CD4-positive, CD25-positive, alpha-beta regulatory T cell (primary cell): ENCODE measurements at regions not wholly inside any gene's neighbourhood (a gene's known extent, or its start where the extent isn't known, plus 50 kb on each side); places are given as distances from the start of the nearest gene placed in this dataset.

ENCODE experiments used
- ATAC-seq, 2 donors: fragments of 150-1000 bp; cut with Tn5 transposase; one replicate each; pipeline ENCODE4 v1.10.0; 2021; ENCODE audit warnings: low read depth in 2 of 2, moderate number of reproducible peaks in 2 of 2, moderate library complexity in 1 of 2
- DNase-seq, 3 donors: peaks; one replicate each; pipeline versions ENCODE4 v3.0.0 to v3.0.0-alpha.2; 2012 to 2022; ENCODE audit warnings: mixed read lengths in 1 of 3
- H3K27ac ChIP-seq: one replicate; pipeline ENCODE4 v1.7.0; 2013; ENCODE audit warnings: mild to moderate bottlenecking, low read length; ENCODE audit not compliant: insufficient read depth, poor library complexity, severe bottlenecking
- H3K27me3 ChIP-seq: one replicate; pipeline ENCODE4 v1.7.0; 2013; ENCODE audit warnings: low read length; ENCODE audit not compliant: control insufficient read depth, insufficient read depth
- H3K36me3 ChIP-seq: one replicate; pipeline ENCODE4 v1.7.0; 2013; ENCODE audit warnings: mild to moderate bottlenecking, low read length, moderate library complexity; ENCODE audit not compliant: control insufficient read depth, insufficient read depth
- H3K4me1 ChIP-seq: 2 replicates; pipeline ENCODE4 v1.7.0; 2013; ENCODE audit warnings: mild to moderate bottlenecking, low read length; ENCODE audit not compliant: insufficient read depth, control insufficient read depth, poor library complexity, severe bottlenecking
- H3K4me3 ChIP-seq: one replicate; pipeline ENCODE4 v1.7.0; 2013; ENCODE audit warnings: low read depth, mild to moderate bottlenecking, low read length, moderate library complexity
- H3K9me3 ChIP-seq, 2 experiments: 1 replicate in 1 of 2; 2 replicates in 1 of 2; pipeline ENCODE4 v1.7.0; 2013; ENCODE audit warnings: low read length in 2 of 2, mild to moderate bottlenecking in 1 of 2, moderate library complexity in 1 of 2; ENCODE audit not compliant: control insufficient read depth in 2 of 2
- H3K27ac Mint-ChIP-seq, 3 donors: one replicate each; pipeline ENCODE4 v1.8.0; 2020 to 2022; ENCODE audit warnings: mild to moderate bottlenecking in 3 of 3, mixed read lengths in 3 of 3, moderate library complexity in 2 of 3
- H3K27me3 Mint-ChIP-seq: one replicate; pipeline ENCODE4 v1.8.0; 2022; ENCODE audit warnings: mild to moderate bottlenecking, mixed read lengths
- H3K36me3 Mint-ChIP-seq: one replicate; pipeline ENCODE4 v1.8.0; 2020; ENCODE audit warnings: mixed read lengths
- H3K4me1 Mint-ChIP-seq, 4 donors: one replicate each; pipeline ENCODE4 v1.8.0; 2020 to 2022; ENCODE audit warnings: mixed read lengths in 4 of 4, mild to moderate bottlenecking in 1 of 4
- H3K4me3 Mint-ChIP-seq, 4 donors: one replicate each; pipeline ENCODE4 v1.8.0; 2020 to 2022; ENCODE audit warnings: mild to moderate bottlenecking in 4 of 4, mixed read lengths in 4 of 4, moderate library complexity in 3 of 4
- H3K9me3 Mint-ChIP-seq, 7 donors: one replicate each; pipeline ENCODE4 v1.8.0; 2020 to 2022; ENCODE audit warnings: mixed read lengths in 7 of 7, mild to moderate bottlenecking in 3 of 7, moderate library complexity in 2 of 7

GRCh38 chr19:56930647-56931535 lies 90.4 kb upstream of the PEG3 start:
- Mint-ChIP-seq H3K36me3 (no peaks in the 10 kb centered on the region), H3K4me1 (no peaks in the 10 kb centered on the region), H3K27me3 (peaks cover 4% of the 10 kb centered on the region), H3K9me3 (peaks cover 0 to 36% (median 15%) of the 10 kb centered on the region in 7 donors), H3K4me3 (no peak overlapping the region), H3K27ac (no peak overlapping the region)
- peaks cover 34 to 50% of the 10 kb centered on the region in 2 experiments for H3K9me3 ChIP-seq
- H3K27me3 ChIP-seq = no peaks in the 10 kb centered on the region
- no peak overlapping the region for H3K27ac ChIP-seq
- ATAC-seq = no peak
- H3K4me3 ChIP-seq = no peak overlapping the region
- H3K36me3 ChIP-seq = no peaks in the 10 kb centered on the region
- DNase-seq = no peak
- H3K4me1 ChIP-seq = no peaks in the 10 kb centered on the region

DNA sequence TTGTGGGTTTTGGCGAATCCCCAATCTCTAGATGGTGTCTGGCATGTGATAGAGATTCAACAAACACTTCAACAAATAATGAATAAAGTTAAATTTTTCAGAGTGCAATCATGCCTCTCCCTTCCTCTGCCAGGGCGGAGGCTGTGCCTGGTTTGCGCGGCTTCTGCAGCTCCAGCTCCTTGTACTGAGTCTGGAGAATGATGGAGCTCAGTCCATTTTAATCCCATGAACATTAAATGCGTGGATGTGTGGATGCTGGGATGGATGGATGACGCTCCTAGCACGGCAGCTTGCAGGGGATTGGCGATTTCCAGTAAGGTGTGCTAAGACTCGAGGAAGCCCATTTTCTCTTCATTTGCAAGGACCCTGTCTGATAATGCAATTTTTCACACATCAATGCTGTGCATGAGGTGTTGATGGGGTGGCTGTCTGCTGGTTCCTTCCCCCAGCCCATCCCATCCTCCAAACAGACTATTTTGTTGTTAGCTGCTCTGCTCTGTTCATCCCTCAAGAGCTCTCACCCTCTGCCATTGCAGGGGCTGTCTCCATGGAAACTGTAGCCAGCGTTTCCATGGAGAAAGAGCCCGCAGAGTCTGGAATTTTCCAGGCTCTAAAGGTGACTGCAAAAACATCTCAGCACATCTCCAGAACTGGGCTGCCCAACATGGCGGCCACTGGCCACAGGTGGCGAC lies 92.6 kb upstream of the PEG3 start:
- Mint-ChIP-seq H3K4me1 (no peaks in the 10 kb centered on the region), H3K4me3 (no peak overlapping the region), H3K36me3 (no peaks in the 10 kb centered on the region), H3K27me3 (peaks cover 4% of the 10 kb centered on the region), H3K27ac (no peak overlapping the region), H3K9me3 (peaks cover 0 to 34% (median 16%) of the 10 kb centered on the region in 7 donors)
- Histone ChIP-seq H3K4me1 (no peaks in the 10 kb centered on the region), H3K4me3 (no peak overlapping the region), H3K27ac (no peak overlapping the region), H3K27me3 (no peaks in the 10 kb centered on the region), H3K36me3 (no peaks in the 10 kb centered on the region), H3K9me3 (peaks cover 25 to 45% of the 10 kb centered on the region in 2 experiments)
- DNase-seq (no peak), ATAC-seq (no peak)

DNA sequence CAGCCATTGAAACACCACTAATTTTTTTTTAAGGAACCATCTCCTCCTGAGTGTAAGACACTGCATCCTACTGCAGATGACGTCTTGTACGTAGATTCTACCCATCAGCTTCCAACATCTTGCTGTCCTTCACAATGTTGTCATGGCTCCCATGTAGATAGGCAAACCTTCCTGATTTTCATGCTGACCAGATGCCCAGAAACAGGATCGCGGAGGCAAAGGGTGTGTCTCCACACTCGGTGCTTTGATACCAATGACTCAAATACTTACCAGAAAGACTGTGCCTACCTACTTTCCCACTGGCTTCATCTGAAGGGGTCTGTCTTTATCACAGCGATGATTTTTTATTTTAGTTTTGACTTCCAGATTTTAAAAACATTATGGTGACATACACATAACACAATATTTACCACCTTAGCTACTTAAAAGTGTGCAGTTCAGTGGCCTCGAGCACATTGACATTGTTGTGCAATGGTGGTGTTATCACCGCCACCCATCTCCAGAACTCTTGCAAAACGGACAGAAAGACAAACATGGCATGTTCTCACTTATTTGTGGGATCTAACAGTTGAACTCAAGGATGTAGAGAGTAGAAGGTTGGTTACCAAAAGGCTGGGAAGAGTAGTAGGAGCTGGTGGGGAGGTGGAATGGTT lies 94.0 kb upstream of the PEG3 start:
- no peaks in the 10 kb centered on the region for H3K4me1 Mint-ChIP-seq
- Histone ChIP-seq H3K27me3 (no peaks in the 10 kb centered on the region), H3K27ac (no peak overlapping the region), H3K4me1 (no peaks in the 10 kb centered on the region), H3K36me3 (no peaks in the 10 kb centered on the region), H3K4me3 (no peak overlapping the region), H3K9me3 (peaks cover 20 to 32% of the 10 kb centered on the region in 2 experiments)
- H3K9me3 Mint-ChIP-seq = peaks cover 0 to 40% (median 16%) of the 10 kb centered on the region in 7 donors
- no peak for DNase-seq
- H3K36me3 Mint-ChIP-seq = no peaks in the 10 kb centered on the region
- no peak overlapping the region for H3K4me3 Mint-ChIP-seq
- peaks cover 4% of the 10 kb centered on the region for H3K27me3 Mint-ChIP-seq
- no peak overlapping the region for H3K27ac Mint-ChIP-seq
- ATAC-seq = no peak

DNA sequence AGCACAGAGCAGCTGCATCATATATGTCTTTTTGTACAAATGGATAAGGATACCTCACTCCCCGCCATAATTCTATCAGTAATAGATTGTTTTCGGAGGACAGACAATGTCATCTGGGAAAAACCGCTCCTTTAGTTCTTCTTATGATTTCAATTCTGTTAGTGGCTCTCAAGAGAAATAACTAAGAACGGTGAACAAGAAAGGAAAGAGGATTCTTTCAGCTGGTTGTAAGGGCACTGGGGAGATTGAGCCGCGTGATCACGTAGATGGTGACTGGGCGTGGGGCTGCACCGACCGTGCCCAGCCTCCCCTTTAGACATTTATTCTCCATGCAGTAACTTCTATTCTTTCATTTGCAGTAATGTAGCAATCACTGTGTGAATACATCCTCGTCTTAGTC lies 99.4 kb upstream of the PEG3 start:
- ATAC-seq = no peak
- H3K4me3 Mint-ChIP-seq = no peak overlapping the region

DNA sequence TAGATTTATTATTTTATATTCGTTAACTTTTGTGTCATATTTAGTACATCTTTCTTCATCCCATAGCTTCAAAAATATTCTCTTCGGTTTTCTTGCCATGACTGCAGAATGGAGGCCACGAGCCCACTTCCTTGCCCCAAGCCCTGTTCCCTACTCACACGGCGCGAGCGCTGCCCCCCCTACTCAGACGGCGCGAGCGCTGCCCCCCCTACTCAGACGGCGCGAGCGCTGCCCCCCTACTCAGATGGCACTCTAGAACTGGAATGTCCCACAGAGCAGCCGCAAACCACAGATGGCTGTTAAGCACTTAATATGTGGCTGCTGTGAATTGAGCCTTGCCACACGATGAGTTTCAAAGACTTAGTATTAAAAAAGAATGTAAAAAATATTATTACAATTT lies 102.2 kb upstream of the PEG3 start:
- Histone ChIP-seq H3K27me3 (no peaks in the 10 kb centered on the region), H3K4me1 (no peaks in the 10 kb centered on the region), H3K9me3 (peaks cover 8 to 17% of the 10 kb centered on the region in 2 experiments), H3K36me3 (no peaks in the 10 kb centered on the region), H3K27ac (no peak overlapping the region), H3K4me3 (no peak overlapping the region)
- Mint-ChIP-seq H3K9me3 (peaks cover 4 to 54% (median 16%) of the 10 kb centered on the region in 7 donors), H3K4me1 (no peaks in the 10 kb centered on the region), H3K36me3 (no peaks in the 10 kb centered on the region), H3K27me3 (no peaks in the 10 kb centered on the region), H3K4me3 (no peak overlapping the region), H3K27ac (no peak overlapping the region)
- peak in 1 of 3 donors; percentile 0 for DNase-seq
- no peak for ATAC-seq

More for the DNA sequence above, 99.4 kb upstream of the PEG3 start:
- no peak for DNase-seq
- Mint-ChIP-seq H3K27ac (no peak overlapping the region), H3K4me1 (no peaks in the 10 kb centered on the region), H3K9me3 (peaks cover 4 to 53% (median 28%) of the 10 kb centered on the region in 7 donors), H3K27me3 (peaks cover 4% of the 10 kb centered on the region), H3K36me3 (no peaks in the 10 kb centered on the region)
- H3K36me3 ChIP-seq = no peaks in the 10 kb centered on the region
- no peaks in the 10 kb centered on the region for H3K27me3 ChIP-seq
- no peak overlapping the region for H3K4me3 ChIP-seq
- H3K27ac ChIP-seq = no peak overlapping the region
- H3K4me1 ChIP-seq = no peaks in the 10 kb centered on the region
- peaks cover 10 to 21% of the 10 kb centered on the region in 2 experiments for H3K9me3 ChIP-seq

GRCh38 chr19:56946159-56946558 lies 105.6 kb upstream of the PEG3 start:
- Histone ChIP-seq H3K36me3 (no peaks in the 10 kb centered on the region), H3K9me3 (peaks cover 6 to 25% of the 10 kb centered on the region in 2 experiments), H3K27ac (no peak overlapping the region), H3K4me1 (no peaks in the 10 kb centered on the region), H3K4me3 (no peak overlapping the region), H3K27me3 (no peaks in the 10 kb centered on the region)
- Mint-ChIP-seq H3K4me3 (no peak overlapping the region), H3K27me3 (no peaks in the 10 kb centered on the region), H3K4me1 (no peaks in the 10 kb centered on the region), H3K36me3 (no peaks in the 10 kb centered on the region), H3K27ac (no peak overlapping the region), H3K9me3 (peaks cover 0 to 50% (median 17%) of the 10 kb centered on the region in 7 donors)
- ATAC-seq (no peak), DNase-seq (no peak)

DNA sequence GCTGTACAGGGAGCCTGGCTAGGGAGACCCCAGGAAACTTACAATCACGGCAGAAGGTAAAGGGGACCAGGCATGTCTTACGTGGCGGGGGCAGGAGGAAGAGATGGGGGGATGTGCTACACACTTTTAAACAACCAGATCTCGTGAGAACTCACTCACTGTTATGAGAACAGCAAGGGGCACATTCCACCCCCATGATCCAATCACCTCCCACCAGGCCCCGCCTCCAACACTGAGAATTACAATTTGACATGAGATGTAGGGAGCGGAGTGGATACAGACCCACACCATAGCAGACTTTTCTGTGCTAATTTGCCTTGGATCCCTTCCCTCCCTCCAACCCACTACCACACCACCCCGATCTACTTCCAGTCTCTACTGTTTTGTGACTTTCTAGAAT lies 106.7 kb upstream of the PEG3 start:
- Mint-ChIP-seq H3K27ac (no peak overlapping the region), H3K9me3 (peaks cover 0 to 48% (median 18%) of the 10 kb centered on the region in 7 donors), H3K36me3 (no peaks in the 10 kb centered on the region), H3K4me3 (no peak overlapping the region), H3K4me1 (no peaks in the 10 kb centered on the region), H3K27me3 (no peaks in the 10 kb centered on the region)
- Histone ChIP-seq H3K4me1 (no peaks in the 10 kb centered on the region), H3K27ac (no peak overlapping the region), H3K27me3 (no peaks in the 10 kb centered on the region), H3K9me3 (peaks cover 8 to 33% of the 10 kb centered on the region in 2 experiments), H3K36me3 (no peaks in the 10 kb centered on the region), H3K4me3 (no peak overlapping the region)
- DNase-seq (no peak), ATAC-seq (no peak)
